HepG2 (cell line): ENCODE measurements at regions not wholly inside any gene's neighbourhood (a gene's known extent, or its start where the extent isn't known, plus 50 kb on each side); places are given as distances from the start of the nearest gene placed in this dataset.

Experiments used
- ATAC-seq: fragments of 200-7000 bp; cut with Tn5 transposase; 3 replicates; pipeline ENCODE4 v1.9.1; 2020; ENCODE audit warnings: mild to moderate bottlenecking, moderate library complexity
- BruUV-seq: library from RNA; stranded (reverse); fragments of 400-500 nt; replicated peaks from 2 replicates; lab custom pipeline; 2021; lab: Mats Ljungman, UMichigan
- CTCF ChIA-PET: fragments of 300-600 bp; formaldehyde crosslinking; extraction: SDS; loops from one replicate; lab custom pipeline; 2021; ENCODE audit warnings: low total read pairs, inconsistent platforms, low intra/inter-chr PET ratio; lab: Yijun Ruan, JAX
- POLR2A ChIA-PET: fragments of 350-600 bp; sonication (Branson Sonifier 250); formaldehyde crosslinking; loops from one replicate; lab custom pipeline; 2020; ENCODE audit warnings: antibody characterized with exemption, inconsistent platforms; lab: Yijun Ruan, JAX
- DNase-seq: peaks from one replicate; pipeline ENCODE4 v3.0.0-alpha.2; 2015; ENCODE audit warnings: low spot score
- FAIRE-seq: peaks from 3 replicates; lab custom pipeline; 2011; peaks lifted over from hg19 to GRCh38; lab: Jason Lieb, UNC
- H2AFZ ChIP-seq: one replicate; pipeline ENCODE4 v1.6.1; 2011; ENCODE audit warnings: low read length, inconsistent platforms
- H3K27ac ChIP-seq: fragments of 300-600 bp; 3 replicates; pipeline ENCODE4 v1.8.0; 2011; ENCODE audit warnings: mixed run types, mild to moderate bottlenecking, mixed read lengths, low read length, inconsistent platforms; ENCODE audit not compliant: insufficient read depth; ENCODE audit errors: extremely low read length
- H3K27me3 ChIP-seq, 2 experiments: fragments of 200-600 bp in 1 of 2; 2 replicates in 1 of 2; 3 replicates in 1 of 2; pipeline versions ENCODE4 v1.6.0 to v1.8.0; 2011; ENCODE audit warnings: low read length in 2 of 2, mild to moderate bottlenecking in 2 of 2, moderate library complexity in 2 of 2, inconsistent platforms in 1 of 2; ENCODE audit not compliant: insufficient read depth in 2 of 2, control insufficient read depth in 1 of 2
- H3K36me3 ChIP-seq, 2 experiments: fragments of 200-600 bp in 1 of 2; replicated peaks in 1 of 2; 2 replicates in 1 of 2; 3 replicates in 1 of 2; pipeline versions ENCODE4 v1.5.1 to v1.8.0; 2011; ENCODE audit warnings: low read length in 2 of 2, inconsistent platforms in 1 of 2; ENCODE audit not compliant: insufficient read depth in 2 of 2, control insufficient read depth in 1 of 2
- H3K4me1 ChIP-seq: 2 replicates; pipeline ENCODE4 v1.5.1; 2012; ENCODE audit warnings: low read length, inconsistent platforms; ENCODE audit not compliant: insufficient read depth
- H3K4me2 ChIP-seq: 2 replicates; pipeline ENCODE4 v1.6.0; 2011; ENCODE audit warnings: low read depth, low read length, inconsistent platforms
- H3K4me3 ChIP-seq, 3 experiments: fragments of 200-600 bp in 1 of 3; sonication (generic), shearing (Covaris generic) in 1 of 3; replicated peaks in 1 of 3; 2 replicates each; pipeline ENCODE4 v1.5.1; 2011 to 2016; ENCODE audit warnings: low read length in 3 of 3, inconsistent platforms in 2 of 3, low read depth in 2 of 3, mild to moderate bottlenecking in 2 of 3, control low read depth in 1 of 3, mixed read lengths in 1 of 3; ENCODE audit not compliant: insufficient read depth in 1 of 3
- H3K79me2 ChIP-seq: one replicate; pipeline ENCODE4 v1.6.1; 2011; ENCODE audit warnings: low read length, inconsistent platforms; ENCODE audit not compliant: insufficient read depth
- H3K9ac ChIP-seq: 2 replicates; pipeline ENCODE4 v1.6.0; 2011; ENCODE audit warnings: mild to moderate bottlenecking, low read depth, low read length, inconsistent platforms; ENCODE audit not compliant: insufficient read depth
- H3K9me3 ChIP-seq: 2 replicates; pipeline ENCODE4 v1.5.1; 2012; ENCODE audit warnings: mild to moderate bottlenecking, low read length
- H4K20me1 ChIP-seq: 2 replicates; pipeline ENCODE4 v1.6.0; 2011; ENCODE audit warnings: inconsistent platforms, mild to moderate bottlenecking, low read length, moderate library complexity; ENCODE audit not compliant: insufficient read depth
- AGO2 ChIP-seq: fragments of 200-400 bp; formaldehyde crosslinking; optimal IDR thresholded peaks from 2 replicates; pipeline ENCODE3; 2017; ENCODE audit warnings: mild to moderate bottlenecking, low read depth, low read length, moderate library complexity
- BCL6 ChIP-seq: IDR thresholded peaks from 2 replicates; pipeline ENCODE4 v1.6.1; 2016; ENCODE audit warnings: missing genetic modification reagents, missing compliant biosample characterization
- DNMT3B ChIP-seq: conservative IDR thresholded peaks from 2 replicates; pipeline ENCODE4 v1.6.1; 2016; ENCODE audit warnings: missing biosample characterization, control low read depth
- GPN1 ChIP-seq: sonication (generic); formaldehyde crosslinking; IDR thresholded peaks from 2 replicates; pipeline ENCODE4 v1.5.1; 2020; ENCODE audit warnings: missing genetic modification reagents, borderline replicate concordance
- LBX2 ChIP-seq: sonication (generic); formaldehyde crosslinking; IDR thresholded peaks from 2 replicates; pipeline ENCODE4 v1.5.0; 2020; ENCODE audit warnings: missing genetic modification reagents, mild to moderate bottlenecking, borderline replicate concordance
- PCBP2 ChIP-seq: fragments of 200-400 bp; formaldehyde crosslinking; optimal IDR thresholded peaks from 2 replicates; pipeline ENCODE3; 2018; ENCODE audit warnings: low read length, low read depth; ENCODE audit not compliant: poor library complexity, severe bottlenecking
- RBM22 ChIP-seq: fragments of 200-400 bp; formaldehyde crosslinking; optimal IDR thresholded peaks from 2 replicates; pipeline ENCODE3; 2017; ENCODE audit warnings: mild to moderate bottlenecking, low read length, moderate library complexity
- SIN3A ChIP-seq: IDR thresholded peaks from 2 replicates; pipeline ENCODE4 v1.6.1; 2011; ENCODE audit warnings: low read depth, mild to moderate bottlenecking, control low read depth, low read length, borderline replicate concordance
- SOX5 ChIP-seq: IDR thresholded peaks from 2 replicates; pipeline ENCODE4 v1.6.1; 2016; ENCODE audit warnings: borderline replicate concordance
- TGIF2 ChIP-seq: IDR thresholded peaks from 2 replicates; pipeline ENCODE4 v1.6.1; 2016; ENCODE audit warnings: control low read depth, missing compliant biosample characterization
- ZNF282 ChIP-seq: fragments of 450-650 bp; IDR thresholded peaks from 2 replicates; pipeline ENCODE4 v1.6.1; 2018; ENCODE audit not compliant: partially characterized antibody
- ZNF761 ChIP-seq: sonication (generic); formaldehyde crosslinking; conservative IDR thresholded peaks from 2 replicates; pipeline ENCODE4 v1.4.0; 2020; ENCODE audit warnings: mild to moderate bottlenecking, missing genetic modification reagents
- WGBS: methylation state at CpG from one replicate; pipeline ENCODE4 v1.1.6; 2017; ENCODE audit warnings: low lambda C conversion rate; 5-methylcytosine and 5-hydroxymethylcytosine counted together
- in situ Hi-C: cut with HindIII; loops from 2 replicates; pipeline ENCODE4 v1.10.0; 2017; ENCODE audit warnings: low pct_unique_long_range_greater_than_20kb; ENCODE audit not compliant: extremely low pct_ligation_motif_present
- intact Hi-C: fragments of 100-400 bp; cut with micrococcal nuclease; formaldehyde crosslinking; loops from one replicate; pipeline ENCODE4 v1.10.0; 2022; ENCODE audit not compliant: unreplicated experiment
- TF ChIP-seq, protein P1 (sequence below): sonication (generic); formaldehyde crosslinking; IDR thresholded peaks from 2 replicates; pipeline ENCODE4 v1.4.0; 2020; ENCODE audit warnings: missing genetic modification reagents, borderline replicate concordance

- CTCF ChIA-PET = no interaction called here
- no peak for FAIRE-seq
- Histone ChIP-seq H3K79me2 (no peaks in the 10 kb centered on the region), H4K20me1 (no peaks in the 10 kb centered on the region), H3K27ac (no peak overlapping the region), H3K36me3 (no peaks in the 10 kb centered on the region), H3K9me3 (peaks cover 92% of the 10 kb centered on the region), H3K4me2 (no peak overlapping the region), H2AFZ (no peak overlapping the region), H3K4me3 (no peak overlapping the region), H3K27me3 (no peaks in the 10 kb centered on the region), H3K9ac (no peak overlapping the region), H3K4me1 (no peaks in the 10 kb centered on the region)
- ATAC-seq = no peak
- POLR2A ChIA-PET = no interaction called here
- BruUV-seq = no TSS peak
- in situ Hi-C loops (no loop called here), intact Hi-C loops (no loop called here)
- no peak for DNase-seq
- TF ChIP-seq DNMT3B (CRISPR knock-in tag) = no peak
- no peak for TF ChIP-seq RBM22
- TF ChIP-seq, protein P1, sequence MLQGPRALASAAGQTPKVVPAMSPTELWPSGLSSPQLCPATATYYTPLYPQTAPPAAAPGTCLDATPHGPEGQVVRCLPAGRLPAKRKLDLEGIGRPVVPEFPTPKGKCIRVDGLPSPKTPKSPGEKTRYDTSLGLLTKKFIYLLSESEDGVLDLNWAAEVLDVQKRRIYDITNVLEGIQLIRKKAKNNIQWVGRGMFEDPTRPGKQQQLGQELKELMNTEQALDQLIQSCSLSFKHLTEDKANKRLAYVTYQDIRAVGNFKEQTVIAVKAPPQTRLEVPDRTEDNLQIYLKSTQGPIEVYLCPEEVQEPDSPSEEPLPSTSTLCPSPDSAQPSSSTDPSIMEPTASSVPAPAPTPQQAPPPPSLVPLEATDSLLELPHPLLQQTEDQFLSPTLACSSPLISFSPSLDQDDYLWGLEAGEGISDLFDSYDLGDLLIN (CRISPR knock-in tag) = no peak
- no peak for TF ChIP-seq LBX2
- no peak for TF ChIP-seq GPN1 (CRISPR knock-in tag)
- TF ChIP-seq BCL6 (CRISPR knock-in tag) = no peak
- TF ChIP-seq SIN3A = no peak
- TF ChIP-seq SOX5 (CRISPR knock-in tag) = no peak
- no peak for TF ChIP-seq PCBP2
- no peak for TF ChIP-seq ZNF282
- no peak for TF ChIP-seq ZNF761 (CRISPR knock-in tag)
- TF ChIP-seq AGO2 = no peak
- no peak for TF ChIP-seq TGIF2 (CRISPR knock-in tag)
- 3% methylated on average over 1 of the region's 1 CpG for WGBS
Observed at GRCh38 chr21:22174746-22175145, 1176.5 kb downstream of the NCAM2 start.
